Activated CD8-positive, alpha-beta memory T cell treated with anti-CD3 and anti-CD28 coated beads, Interleukin-2, amount 50 U/mL, for 4 hours (primary cell): ENCODE measurements at regions not wholly inside any gene's neighbourhood (a gene's known extent, or its start where the extent isn't known, plus 50 kb on each side); places are given as distances from the start of the nearest gene placed in this dataset.

Experiments used
- DNase-seq: peaks from one replicate; pipeline ENCODE4 v3.0.0-alpha.2; 2020

DNA sequence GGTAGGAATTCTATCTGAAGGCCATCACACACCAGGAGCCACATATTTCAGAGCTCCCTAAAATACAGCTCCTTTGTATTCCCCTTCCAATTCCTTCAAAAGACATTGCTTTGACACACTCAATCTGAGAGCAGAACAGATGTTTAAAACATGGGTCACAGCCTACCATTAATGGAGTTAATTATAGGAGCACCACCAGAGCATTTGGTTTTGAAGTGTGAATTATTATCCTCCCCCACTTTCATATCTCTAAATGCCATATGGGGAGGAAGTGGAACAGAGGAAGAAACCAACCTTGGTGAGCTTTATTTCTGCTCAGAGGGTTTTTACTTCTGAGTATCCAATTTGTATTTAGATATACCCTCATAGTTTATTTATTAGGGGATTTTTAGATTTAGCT, 50.7 kb upstream of the TNFRSF21 start:
- DNase-seq, result no peak

DNA sequence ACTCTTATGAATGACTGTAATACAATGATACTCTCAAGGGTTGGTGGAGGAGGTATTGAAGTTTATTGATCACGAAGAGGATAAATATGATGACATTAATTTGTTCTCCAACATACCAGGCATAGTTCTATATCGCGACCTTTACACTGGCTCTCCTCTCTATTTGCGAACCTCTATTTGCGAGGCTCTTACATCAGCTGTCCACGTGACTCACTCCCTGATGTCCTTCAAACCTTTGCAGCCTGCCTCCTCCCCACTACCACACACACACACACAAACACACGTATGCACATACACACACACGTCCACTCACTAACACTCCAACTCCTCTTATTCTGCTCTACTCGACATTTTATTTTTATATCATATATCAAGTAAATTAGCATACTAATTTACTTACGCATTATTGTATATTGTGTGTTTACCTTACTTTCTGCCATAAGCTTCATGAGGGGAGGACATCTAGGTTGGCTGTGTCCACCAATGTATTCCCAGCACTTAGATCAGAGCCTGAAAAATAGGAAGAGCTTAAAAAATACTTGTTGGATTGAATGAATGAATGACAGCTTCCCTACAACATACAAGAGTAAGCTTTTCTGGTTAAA, 53.3 kb upstream of the TNFRSF21 start:
- DNase-seq, result no peak

DNA sequence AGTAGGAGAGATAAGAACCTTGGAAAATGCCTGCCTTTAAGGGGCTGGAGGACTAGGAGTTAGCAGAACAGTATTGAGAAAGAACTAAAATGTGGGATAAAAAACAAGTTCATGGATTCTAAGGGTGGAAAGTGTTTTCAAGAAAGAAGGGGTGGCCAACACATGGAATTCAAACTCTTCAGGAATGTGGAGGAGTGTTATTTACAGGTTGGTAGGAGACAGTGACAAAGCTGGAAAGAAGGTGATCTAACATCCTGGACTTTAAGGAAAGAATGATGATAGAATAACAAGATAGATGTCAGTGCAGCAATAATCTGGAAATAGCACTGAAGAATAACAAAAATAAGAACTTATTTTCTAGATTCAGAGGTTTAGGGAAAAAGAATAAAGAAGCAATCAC, 54.0 kb upstream of the TNFRSF21 start:
- no peak for DNase-seq

DNA sequence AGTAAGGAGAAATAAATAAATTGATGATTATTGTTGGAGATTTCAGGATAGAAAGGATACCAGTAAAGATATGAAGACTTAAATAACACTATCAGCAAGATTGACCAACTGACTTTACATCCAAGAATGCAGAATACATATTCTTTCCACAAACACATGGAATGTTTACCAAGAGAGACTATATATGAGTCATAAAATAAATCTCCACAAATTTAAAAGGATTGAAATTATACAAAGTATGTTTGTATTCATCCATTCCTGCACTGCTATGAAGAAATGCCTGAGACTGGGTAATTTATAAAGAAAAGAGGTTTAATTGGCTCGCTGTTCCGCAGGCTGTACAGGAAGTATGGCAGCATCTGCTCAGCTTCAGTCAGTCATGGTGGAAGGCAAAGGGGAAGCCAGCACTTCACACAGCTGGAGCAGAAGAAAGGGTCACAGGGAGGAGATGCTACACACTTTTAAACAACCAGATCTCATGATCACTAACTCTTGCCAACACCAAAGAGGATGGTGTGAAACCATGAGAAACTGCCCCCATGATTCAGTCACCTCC, 56.7 kb upstream of the TNFRSF21 start:
- no peak for DNase-seq

DNA sequence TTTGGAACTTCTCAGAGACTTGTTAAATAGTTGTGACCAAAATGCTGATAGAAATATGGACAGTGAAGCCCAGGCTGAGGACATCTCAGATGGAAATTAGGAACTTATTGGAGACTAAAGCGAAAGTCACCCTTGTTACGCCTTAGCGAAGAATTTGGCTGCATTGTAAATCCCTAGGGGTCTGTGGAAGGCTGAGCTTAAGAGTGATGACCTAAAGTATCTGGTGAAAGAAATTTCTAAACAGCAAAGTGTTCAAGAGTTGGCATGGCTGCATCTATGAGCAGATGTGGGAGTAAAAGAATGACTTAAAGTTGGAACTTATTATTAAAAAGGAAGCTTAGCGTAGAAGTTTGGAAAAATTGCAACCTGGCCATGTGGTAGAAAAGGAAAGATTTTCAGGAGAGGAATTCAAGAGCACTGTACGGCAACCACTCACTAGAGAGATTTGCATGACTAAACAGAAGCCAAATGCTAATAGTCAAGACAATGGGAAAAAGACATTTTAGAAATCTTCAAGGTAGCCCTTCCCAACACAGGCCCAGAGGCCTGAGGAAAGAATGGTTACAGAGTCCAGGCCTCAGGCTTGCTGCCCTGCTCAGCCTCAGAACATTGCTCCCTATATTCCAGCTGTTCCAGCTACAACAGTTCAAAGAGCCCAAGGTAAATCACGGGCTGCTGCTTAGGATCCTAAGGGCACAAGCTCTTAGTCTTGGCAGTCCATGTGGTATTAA, 61.6 kb upstream of the TNFRSF21 start:
- DNase-seq, result no peak

DNA sequence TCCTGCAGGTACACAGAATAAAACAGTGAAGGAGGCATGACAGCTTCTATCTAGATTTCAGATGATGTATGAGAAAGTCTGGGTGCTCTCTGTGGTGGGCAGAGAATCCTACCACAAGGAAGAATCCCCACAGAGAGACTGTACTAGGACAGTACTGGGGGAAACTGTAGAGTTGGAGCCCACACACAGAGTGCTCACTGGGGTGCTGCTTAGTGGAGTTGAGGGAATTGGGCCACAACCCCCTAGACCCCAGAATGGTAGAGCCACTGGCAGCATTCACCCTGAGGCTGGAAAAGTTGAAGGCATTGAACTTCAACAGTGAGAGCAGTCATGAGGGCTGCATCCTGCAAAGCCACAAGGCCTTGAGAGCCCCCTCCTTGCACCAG, 62.2 kb upstream of the TNFRSF21 start:
- no peak for DNase-seq

DNA sequence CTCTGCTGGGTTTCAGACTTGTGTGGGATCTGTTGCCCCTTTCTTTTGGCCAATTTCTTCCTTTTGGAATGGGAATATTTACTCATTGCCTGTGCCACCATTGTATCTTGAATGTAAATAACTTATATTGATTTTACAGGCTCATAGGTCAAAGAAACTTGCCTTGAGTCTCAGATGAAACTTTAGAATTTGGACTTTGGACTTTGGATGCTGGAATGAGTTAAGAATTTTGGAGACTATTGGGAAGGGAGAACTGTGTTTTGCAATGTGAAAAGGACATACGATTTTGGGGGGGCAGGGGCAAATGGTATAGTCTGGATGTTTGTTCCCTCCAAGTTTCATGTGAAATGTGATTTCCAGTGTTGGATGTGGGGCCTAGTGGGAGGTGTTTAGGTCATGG, 62.6 kb upstream of the TNFRSF21 start:
- DNase-seq, result no peak

DNA sequence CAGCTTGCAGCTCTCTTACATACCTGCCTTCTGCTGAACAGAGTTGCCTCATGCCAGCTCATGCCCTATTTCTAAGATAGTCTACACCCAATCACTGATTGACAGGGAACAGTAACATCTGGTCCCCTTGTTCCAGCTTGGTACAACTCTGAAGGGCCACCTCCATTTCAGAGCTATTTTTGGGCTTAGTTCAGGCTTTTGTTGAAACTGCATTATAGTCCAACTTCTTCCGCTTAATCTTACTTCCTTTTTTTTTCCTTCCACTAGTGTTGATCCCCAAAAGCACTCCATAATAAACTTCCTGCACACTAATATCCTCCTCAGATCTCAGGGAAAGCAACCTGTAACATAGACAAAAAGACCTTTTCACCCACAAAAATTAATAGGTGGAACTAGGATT, 65.7 kb upstream of the TNFRSF21 start:
- DNase-seq, result no peak

DNA sequence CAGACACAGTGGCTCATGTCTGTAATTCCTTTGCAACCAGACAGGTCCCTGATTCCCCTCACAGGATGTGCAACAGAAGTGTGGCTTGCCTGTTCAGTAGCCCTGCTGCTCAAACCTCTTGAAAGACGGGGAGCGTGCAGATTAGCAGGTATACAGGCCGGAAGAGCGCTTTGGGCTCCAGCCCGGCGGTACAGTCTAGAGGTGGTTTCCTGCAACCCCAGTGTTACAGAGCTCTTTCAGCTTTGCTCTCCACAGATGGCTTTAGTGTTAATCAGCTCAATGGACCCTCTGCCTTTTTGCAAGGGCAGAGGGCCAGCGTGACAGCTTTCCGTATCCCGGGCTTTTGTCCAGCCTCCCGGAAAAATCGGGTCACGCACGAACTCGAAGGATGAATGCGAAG, 67.2 kb upstream of the TNFRSF21 start:
- DNase-seq, result no peak

DNA sequence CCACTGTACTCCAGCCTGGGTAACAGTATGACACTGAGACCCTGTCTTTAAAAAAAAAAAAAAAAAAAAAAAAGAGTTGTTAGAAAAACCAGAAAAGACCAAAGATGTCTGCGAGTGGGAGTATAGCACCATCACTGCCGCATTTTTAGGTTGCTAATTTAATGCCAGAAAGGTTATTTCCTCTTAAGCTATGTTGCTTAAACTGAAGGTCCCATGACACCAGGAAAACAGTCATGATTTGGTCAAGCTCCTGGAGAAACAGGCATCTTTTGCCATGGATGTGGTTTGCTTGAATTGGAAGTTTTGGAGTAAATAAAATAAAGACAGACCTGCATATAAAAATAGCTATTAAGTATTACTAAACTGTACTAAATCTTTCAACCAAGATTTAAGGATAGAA, 68.3 kb upstream of the TNFRSF21 start:
- DNase-seq, result no peak

DNA sequence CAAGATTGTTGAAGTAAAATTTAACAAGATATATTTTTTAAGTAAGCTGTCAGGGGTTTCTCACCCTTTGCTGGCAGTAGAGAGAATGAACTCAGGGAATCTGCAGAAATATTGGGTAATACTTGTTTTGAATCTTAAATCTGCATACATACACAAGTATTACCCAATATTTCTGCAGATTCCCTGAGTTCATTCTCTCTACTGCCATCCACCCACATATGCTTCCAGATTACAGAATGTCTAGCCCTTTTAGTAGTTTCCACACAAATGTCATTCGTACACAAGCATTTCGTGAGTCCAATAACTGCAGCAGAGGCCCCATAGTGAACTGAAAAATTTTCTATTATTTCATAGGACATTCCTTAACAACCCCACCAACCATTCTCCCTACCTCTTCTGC, 69.6 kb upstream of the TNFRSF21 start:
- DNase-seq, result no peak

DNA sequence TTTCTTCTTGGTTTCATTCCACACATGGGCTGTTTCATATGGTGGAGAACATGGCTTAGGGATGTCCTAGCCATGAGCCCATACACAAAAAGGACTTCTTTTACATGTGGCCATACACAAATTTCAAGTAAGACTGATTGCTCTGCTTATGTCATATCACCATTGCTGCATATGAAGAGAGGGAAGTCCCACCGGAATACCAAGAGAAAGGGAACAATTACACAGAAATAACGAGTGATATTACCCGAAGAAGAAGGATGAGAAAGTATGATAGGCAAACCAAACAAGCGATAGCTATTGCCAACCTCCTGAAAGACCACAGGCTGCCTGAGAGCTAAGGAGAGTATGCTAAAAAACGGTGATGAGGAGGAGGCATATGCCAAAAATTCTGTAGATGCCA, 70.5 kb upstream of the TNFRSF21 start:
- DNase-seq, result no peak

DNA sequence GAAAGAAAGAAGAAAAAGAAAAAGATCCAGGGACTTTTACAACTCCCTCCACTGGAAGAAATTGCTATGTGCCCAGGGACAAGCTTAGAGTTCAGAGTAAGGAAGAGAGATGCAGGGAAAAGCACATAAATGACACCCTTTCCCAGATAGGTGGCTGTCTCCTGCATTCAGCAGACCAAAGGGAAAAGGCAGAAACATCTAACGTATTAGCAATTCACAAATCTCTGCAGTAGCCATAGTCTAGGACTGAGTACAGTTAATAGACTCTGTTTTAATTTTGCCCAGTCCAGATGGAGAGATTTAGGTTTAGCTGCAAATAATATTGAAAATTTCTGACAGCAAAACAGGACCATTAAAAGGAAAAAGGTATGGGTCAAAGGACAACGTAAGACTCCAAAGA, 71.3 kb upstream of the TNFRSF21 start:
- no peak for DNase-seq

DNA sequence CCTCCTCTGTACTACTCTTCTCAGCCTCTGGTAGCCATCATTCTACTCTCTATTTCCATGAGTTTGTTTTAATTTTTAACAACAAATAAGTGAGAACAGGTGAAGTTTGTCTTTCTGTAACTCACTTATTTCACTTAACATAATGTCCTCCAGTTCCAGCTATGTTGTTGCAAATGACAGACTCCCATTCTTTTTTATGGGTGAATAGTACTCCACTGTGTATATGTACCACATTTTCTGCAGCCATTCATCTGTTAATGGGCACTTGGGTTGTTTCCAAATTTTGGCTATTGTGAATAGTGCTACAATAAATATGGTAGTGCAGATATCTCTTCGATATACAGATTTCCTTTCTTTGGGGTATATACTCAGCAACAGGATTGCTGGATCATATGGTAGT, 73.7 kb upstream of the TNFRSF21 start:
- no peak for DNase-seq

DNA sequence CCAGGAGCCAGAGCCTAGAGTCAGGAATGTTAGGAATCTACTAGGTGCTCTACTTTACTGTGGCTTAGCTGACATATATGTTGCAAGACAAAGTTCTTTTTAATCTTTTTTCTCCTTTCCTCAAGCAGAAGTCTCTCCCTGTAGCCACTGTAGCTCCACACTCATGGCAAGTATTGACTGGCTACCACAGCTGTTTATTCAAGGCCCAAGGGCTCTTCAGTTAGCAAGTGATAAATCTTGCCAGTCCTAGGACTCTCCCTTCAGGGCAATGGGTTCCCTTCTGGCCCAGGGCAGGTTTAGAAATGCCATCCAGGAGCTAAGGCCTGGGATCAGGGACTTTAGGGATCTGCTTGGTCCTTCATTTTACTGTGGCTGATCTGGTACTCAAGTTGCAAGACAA, 82.0 kb upstream of the TNFRSF21 start:
- no peak for DNase-seq

DNA sequence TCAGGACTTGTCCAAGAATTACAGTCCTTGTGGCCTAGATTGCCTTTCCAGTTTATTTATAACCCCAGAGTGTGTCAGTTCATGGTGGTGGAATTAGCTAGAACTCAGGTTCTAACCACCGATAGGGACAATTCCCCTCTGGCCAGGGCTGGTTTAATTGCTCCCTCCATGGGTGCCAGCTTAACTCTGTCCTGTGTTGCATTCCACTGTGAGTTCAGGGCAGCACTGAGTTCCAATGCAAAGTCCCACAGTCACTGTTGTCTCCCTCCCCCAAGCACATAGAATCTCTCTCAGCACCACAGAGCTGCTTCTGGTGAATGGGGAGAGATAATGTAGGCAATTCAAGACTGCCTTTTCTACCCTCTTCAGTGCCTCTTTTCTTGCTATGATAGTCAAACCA, 82.5 kb upstream of the TNFRSF21 start:
- DNase-seq, result no peak

DNA sequence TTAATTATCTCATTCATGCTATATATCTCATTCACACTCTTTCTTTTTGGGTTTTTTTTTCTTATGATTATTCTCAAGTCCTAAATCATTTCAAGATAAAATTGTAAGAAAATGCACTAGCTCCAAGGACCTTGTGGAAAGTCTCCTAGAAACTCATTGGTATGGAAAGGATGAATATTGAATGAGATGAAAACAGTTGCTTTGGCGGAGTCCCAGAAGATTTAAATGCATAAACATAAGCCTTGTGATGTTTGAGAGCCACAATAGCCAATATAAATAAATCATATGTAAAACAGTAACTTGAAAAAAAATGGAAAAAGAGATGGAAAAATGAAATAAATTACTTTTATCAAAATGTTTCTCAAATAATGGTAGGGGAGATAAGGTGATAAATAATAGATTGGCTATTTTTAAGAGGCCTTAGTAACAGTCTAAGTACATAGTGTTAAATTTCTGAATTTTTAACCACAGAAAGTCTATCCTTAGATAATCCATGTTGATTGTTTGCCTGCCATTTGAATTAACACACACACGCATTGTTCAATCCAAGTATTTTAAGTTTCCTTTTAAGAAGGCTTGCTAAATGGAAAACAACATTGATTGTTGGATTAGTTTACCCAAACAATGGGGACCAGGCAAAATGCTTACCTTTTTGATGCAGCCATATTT, 81.1 kb upstream of the CD2AP start:
- DNase-seq, result no peak

DNA sequence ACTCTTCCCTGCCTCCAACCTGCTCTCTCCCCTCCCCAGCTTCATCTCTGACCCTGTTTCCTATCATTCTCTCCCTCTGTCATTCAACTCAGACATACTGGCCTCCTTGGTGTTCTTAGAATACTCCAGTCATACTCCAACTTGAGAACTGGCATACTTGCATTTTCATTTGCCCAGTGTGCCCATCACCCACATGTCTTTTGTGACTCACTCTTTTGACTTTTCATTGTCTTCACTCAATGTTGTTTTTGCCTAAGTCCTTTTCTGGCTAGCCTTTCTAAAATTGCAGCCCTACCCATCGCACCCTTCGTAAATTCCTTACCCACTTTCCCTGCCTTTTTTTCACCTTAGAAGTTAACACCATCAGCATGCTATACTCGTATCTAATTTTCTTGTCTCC, 77.0 kb upstream of the CD2AP start:
- no peak for DNase-seq

DNA sequence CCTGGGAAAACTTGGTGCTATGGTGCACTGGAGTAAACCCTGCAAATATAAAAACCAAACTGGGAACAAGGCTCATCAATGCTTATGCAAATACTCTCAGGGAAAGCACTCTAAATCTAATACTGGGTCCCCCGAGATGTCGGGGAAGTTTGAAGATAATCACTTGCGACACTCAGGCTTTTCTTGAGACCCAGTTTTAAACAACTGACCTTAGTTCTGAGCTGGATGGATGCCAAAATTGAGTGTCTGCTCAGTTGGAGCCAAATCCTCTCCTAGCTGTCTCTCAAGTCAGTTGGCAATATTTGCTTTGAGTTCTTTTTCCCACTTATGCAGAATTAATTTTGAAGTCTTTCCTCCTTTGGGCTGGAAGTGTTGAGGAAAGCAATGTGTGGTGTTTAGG, 75.5 kb upstream of the CD2AP start:
- no peak for DNase-seq

DNA sequence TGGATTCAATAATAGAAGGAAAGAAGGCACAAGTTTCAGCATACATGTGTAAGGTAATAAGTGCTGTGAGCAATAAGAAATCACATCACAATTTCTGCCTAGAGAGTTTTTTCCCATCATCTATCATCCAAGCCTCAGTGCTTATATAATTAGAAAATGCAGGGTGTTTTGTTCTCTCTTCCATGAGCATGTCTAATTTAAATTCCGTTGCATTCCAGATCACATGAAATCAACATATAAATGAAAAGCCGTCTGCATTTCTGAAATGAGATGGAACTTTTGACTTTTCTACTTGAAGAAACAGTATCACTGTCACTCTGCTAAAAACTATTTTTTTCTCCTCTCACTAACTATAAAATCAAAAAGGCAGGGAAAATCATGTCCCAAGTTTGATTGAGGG, 74.5 kb upstream of the CD2AP start:
- DNase-seq, result no peak

DNA sequence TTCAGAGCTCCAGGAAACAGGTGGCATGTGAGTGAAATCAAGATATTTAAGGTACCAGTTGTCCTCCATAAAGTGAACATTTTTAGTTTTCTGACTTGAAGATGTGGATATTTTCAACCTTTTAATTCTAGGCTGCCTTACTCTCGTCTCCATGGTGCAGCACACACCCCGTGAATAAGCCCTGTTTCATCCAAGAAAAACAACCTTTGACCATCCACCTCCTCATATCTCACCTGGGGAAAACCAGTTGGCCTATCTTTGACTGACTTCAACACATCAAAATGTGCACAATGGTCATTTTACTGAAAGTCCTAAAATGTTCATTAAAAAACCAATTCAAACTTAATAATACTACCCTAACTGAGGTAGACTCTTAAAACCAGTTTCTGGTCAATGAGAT, 73.8 kb upstream of the CD2AP start:
- no peak for DNase-seq

DNA sequence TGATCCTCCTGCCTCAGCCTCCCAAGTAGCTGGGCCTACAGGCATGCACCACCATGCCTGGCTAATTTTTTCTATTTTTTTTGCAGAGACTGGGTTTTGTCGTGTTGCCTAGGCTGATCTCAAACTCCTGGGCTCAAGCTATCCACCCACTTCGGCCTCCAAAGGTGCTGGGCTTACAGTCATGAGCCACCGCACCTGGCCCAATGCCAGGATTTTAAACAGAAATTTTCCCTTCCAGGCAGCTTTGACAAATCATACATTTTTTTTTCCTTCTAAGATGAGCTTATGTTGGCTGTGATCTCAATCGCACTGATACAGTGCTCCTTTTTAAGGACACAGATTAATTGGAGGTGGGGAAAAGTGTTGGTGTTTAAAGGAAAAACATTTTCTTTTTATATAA, 73.2 kb upstream of the CD2AP start:
- DNase-seq, result no peak

DNA sequence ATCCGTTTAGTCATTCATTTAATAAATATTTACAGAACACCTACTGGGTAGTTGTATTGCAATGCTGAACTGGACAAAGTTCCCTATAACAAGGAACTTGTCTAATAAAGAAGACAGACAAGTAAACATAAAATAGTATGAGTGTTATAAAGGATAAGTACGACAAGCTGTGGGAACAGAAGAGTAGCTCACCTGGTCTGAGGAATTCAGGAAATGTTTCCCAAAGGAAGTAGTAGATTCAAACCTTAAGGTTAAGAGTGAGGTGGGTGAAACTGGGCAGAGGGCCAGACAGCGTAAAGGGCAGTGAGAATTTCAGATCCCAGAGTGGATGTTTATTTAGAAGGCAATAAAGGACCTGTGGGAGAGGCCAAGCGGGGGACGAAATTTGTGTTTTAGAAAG, 72.3 kb upstream of the CD2AP start:
- DNase-seq, result no peak
